8988T (cell line): ENCODE measurements at regions not wholly inside any gene's neighbourhood (a gene's known extent, or its start where the extent isn't known, plus 50 kb on each side); places are given as distances from the start of the nearest gene placed in this dataset.

ENCODE experiments used
- DNase-seq: peaks from one replicate; pipeline ENCODE4 v3.0.0; 2011

DNA sequence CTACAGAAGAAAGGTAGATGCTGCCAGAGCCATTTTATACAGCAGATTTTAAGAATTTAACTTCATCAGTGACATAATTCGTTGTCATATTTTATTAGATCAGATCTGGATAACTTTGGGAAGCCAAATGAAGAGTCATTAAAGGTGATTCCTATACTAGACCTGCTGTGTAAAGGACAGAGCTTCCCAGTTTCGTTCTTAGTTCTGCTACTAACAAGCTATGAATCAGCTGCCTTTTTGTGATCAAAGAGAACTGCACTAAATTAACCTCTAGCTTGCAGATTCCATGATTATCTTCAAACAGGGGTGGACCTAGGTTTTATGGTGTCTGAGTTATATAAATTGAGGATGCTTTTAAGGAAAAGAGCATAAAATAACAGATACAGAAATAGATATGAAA lies 926.5 kb upstream of the ACVR2A start:
- DNase-seq: no peak

DNA sequence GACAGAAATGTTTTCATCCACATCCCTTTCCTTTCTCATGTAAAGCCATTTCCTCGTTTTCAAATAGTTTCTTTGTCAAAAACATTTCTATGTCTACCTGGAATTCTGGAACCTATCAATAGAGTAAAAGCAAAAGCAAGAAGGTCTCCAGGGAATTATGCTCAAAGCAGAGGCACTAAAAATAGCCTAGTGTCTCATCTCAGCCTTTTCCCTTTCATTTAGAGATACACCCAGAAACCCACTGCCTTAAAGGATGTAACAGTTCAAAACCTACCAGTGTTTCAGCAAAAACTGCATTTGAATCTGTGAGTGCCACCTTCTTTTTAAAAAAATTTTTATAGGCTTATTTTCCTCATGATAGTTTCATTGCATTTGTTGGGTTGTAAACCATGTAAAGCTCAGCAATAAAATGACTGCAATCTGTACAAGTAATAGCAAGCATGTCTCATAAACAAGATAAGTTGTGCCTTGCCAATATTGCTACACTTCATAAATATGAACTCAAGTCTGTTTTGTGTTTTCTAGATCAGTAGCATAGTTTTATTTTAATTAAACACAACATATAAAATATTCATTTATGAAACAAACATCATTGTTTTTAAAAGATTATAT lies 927.3 kb upstream of the ACVR2A start:
- DNase-seq: no peak

DNA sequence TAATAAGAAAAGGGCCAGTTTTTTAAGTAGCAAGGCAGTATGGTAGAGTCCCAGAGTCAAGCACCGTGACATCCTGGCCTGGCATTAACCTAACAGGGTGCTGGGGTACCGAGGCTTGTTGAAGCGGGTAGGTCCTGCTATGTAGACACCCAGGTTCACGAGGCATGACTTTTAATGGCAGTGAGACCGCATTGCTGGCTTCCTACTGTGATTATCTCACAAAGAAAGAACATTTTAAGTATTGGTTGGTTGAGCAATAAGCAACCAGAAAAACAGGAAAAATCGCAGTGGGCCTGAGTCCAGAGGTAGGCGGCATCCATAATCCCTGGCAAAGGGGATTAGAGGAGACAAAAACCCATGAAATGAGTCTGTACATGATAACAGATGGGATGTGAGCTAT lies 927.9 kb upstream of the ACVR2A start:
- DNase-seq: no peak

DNA sequence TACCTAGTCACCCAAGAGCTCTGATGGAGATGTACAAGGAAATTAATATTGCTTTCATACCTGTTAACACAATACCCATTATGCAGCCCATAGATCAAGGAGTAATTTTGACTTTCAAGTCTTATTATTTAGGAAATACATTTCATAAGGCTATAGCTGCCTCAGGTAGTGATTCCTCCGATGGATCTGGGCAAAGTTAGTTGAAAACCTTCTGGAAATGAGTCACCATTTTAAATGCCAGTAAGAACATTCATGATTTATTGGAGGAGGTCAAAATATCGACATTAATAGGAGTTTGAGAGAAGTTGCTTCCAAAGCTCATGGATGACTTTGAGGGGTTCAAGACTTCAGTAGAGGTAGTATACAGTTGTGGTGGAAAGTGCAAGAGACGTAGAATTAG lies 931.4 kb upstream of the ACVR2A start:
- DNase-seq: no peak

DNA sequence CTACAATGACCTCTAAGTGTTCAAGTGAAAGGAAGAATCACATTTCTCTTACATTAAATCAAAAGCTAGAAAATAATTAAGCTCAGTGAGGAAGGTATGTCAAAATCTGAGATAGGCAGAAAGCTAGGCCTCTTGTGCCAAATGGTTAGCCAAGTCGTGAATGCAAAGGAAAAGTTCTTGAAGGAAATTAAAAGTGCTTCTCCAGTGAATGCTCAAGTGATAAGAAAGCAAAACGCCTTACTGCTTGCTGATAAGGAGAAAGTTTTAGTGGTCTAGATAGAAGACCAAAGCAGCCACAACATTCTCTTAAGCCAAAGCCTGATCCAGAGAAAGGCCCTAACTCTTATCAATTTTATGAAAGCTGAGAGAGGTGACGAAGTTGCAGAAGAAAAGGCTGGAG lies 932.3 kb upstream of the ACVR2A start:
- DNase-seq: no peak

DNA sequence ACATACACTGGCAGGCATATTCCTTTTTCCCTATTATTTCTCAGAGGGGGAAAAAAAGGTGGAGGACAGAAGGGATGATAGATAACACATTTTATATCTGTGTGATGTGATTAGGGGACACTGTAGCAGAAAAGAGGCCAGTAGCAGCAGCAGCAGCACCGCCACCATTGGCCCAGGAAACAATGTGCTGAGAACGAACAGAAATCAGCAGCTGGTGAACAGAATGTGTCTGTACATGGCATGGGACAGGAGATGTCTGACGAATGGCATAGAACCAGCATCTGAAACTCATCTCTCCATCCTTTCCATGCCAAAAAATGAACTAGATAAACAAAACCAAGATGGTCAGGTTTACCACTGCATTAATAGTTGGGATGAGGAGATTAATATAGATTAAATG lies 936.1 kb upstream of the ACVR2A start:
- DNase-seq: no peak

DNA sequence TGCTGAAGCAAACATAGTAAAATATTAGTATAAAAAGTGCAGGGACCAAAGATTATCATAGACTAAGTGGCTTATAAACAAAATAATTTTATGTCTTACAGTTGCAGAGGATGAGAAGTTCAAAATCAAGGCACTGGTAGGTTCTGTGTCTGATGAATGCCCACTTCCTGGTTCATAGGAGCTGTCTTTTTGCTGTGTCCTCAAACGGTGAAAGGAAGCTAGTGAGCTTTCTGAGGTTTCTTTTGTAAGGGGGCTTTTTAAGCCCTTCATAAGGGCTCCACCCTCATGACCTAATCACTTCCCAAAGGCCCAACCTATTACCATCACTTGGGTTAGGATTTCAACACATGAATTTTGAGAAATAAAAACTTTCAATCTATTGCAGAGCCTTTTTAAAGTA lies 946.7 kb upstream of the ACVR2A start:
- no peak for DNase-seq

DNA sequence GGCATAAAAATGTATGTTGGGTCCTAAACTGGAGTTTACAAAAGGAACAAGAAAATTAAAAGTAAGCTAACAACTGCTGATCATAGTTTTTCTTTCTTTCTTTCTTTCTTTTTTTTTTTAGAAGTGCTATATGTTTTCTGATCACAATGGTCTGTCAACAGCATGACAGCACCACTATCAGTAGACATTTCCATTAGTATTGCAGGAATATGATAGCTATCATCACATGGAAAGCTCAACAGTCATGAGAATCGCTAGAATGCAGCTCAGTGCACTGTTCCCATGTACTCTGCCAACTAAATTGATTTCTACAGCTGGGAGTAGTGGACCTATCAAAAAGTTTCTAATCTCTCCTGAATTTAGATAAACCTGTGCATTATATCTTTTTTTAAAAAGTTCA lies 950.3 kb upstream of the ACVR2A start:
- no peak for DNase-seq

DNA sequence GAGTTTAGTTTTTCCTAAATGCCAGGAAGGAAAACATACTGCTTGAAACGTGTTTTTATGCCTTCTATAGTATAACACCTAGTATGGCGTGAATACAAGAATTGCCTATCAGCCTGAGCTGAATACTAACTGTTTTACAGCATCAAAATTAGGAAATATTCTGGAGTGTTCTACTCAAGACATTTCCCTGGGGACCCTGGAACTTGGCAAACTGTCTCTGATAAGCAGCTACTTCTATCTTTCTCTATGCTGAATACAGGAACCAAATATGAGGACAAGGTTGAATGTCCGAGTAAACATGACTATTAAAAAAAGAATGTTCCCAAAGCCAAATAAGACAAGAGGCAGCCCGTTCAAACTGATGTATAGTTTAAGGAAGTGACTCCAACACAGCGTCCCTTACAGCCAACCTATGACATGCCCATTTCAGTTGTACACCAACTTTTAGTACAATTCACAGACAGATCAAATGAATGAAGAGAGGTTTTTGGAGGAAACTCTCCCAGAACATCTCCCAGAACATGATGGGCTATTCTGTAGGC lies 951.3 kb upstream of the ACVR2A start:
- DNase-seq: no peak

DNA sequence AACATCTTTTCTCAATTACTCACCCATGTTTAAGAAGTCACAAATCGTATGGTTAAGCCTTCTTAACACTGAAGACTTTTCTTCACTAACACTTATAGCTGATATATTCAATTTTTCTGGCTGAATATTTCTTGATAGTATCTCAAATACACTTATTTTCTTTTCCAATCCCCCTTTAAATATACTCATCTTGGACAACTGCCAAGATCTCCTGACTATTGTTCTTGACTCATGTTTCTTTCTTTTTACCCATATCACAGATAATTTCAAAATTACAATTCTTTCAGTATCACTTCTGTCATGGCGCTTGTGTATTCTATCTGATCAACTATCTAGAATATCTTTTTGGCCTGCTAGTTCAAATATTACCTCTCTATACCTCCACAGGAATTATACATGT lies 954.3 kb upstream of the ACVR2A start:
- no peak for DNase-seq

DNA sequence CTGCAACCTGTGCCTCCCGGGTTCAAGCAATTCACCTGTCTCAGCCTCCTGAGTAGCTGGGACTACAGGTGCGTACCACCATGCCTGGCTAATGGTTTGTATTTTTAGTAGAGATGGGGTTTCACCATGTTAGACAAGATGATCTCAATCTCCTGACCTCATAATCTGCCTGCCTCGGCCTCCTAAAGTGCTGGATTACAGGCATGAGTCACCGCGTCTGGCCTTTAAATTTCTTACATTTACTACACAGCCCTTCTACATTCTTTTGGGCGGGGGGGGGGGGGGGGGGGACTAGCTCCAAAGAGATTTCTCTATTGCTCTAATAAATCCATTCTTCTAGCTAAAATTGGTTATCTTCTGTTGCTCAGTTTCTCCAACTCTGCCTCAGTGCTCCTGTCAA lies 964.9 kb upstream of the ACVR2A start:
- DNase-seq: no peak

DNA sequence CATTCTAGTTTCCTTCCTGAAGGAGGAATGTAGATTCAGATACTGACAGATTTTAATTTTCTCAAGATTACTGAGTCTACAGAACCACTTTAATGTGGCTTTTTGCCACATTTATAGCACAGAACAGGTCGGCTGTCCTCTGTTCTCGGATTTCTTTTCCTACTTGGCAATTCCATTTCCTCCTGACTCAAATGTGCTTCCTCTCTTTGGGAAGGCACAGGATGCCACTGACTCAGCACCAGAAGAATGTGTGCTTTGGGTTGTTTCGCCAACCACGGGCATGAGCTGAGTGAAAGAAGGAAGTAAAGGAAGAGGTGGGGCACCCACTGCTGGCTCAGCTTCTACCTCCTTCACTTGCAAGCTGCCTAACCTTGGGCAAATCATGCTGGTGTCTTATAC lies 970.6 kb upstream of the ACVR2A start:
- no peak for DNase-seq

DNA sequence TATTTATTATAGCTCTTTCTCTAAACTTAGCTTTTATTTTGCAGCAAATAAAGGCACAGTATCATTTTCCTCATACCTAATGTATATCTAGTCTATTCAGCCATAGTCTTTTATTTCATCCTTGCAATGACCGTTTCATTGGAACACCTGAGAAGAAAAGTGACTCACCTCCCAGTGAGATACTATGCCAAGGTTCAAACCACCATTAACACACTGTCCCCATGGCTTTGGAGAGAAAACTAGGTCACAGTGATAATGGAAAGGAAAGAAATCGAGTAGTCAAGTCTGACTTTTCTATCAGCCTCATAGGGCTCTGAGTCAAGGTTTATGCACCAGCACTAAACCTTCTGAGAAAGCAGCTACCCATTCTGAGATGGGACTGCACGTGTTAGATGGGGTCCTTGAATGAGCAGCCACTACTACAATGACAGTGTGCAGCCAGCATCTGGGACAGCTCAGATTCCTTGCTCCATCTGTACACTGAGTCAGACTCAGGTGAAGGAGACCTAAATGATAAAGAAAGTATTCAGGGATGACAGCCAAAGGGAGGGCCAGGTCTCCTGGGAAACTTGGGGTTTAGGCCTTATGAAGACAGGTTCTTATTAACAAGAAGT lies 971.1 kb upstream of the ACVR2A start:
- no peak for DNase-seq

DNA sequence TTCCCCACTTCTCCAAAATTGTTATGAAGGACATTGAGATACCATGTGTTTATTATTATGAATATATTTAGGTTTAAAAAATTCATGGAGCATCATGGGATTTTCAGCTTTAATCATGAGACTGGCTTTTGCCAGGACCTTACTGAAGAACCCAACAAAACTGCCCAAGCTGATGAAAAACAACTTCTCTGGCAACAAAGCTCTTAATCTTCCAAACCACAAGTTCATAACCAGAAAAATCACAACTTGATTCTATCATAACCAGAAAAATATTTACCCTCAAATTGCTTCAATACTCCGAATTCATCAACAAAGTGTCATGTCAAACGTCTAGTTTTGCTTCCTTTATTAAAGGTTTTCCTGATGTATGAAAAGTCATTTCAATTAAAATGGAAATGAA lies 971.8 kb upstream of the ACVR2A start:
- no peak for DNase-seq

DNA sequence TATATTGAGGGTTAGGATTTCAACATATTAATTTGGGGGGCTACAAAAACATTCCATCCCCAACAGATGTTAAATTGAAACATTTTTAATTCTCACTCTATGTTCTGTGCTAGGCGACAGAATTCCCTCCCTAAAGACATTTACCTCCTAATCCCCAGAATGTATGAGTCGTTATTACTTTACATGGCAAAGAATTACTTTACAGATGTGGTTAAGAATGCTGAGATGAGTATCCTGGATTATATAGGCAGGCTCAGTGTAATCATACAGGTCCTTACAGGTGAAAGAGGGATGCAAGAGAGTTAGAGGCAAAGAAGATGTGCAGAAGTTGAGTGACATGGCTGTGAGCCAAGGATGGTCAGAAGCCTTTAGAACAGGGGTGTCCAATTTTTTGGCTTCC lies 974.1 kb upstream of the ACVR2A start:
- DNase-seq: no peak

DNA sequence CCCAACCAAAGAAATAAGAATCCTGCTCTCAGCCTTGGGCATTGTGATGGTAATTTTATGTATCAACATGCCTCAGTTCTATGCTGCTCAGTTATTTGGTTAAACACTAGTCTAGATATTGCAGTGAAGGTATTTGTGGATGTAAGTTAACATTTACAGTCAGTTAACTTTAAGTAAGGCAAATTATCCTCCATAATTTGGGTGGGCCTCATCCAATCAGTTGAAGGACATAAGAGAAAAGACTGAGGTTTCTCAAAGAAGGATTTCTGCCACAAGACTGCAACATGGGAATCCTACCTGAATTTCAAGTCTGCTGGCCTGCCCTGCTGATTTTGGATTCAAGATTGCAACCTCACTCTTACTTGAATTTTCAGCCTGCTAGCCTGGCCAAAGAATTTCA lies 975.5 kb upstream of the ACVR2A start:
- no peak for DNase-seq

DNA sequence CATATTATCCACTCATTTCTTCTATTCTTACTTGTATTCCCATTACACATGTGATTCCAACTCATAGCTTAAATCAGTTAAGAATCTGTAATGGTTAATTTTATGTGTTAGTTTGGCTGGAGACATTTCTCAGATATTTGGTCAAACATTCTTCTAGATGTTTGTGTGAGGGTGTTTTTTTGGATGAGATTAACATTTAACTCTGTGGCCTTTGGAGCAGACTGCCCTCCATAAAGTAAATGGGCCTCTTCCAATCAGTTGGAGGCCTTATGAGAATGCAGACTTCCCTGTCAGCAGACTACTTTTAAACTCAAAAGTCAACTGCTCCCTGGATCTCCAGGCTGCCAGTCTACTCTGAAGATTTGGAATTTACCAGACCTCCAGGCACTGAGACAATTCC lies 976.8 kb upstream of the ACVR2A start:
- DNase-seq: no peak

DNA sequence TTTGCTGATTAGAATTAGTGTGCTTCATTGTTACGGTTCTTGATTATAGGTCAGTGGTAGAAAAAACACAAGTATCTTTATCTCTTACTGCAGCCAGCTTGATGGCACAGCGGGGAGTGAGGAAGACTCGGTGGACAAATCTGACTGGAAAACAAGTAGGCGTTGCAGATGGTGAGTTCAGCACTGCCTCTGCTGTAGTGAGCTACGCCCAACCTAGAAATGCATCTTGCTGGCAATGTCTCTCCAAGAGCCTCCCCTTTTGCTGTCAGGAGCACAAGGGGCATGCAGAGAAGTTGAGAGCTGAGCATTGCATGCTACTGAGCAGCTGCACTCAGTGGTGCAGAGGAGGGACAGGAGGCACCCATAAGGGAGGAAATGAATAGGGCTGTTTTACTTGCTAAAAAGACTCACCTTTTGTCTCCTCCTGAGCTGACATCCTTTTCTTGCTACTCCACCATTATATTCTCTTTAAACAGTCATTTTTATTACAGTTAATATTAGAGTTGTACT lies 977.3 kb upstream of the ACVR2A start:
- DNase-seq: no peak

DNA sequence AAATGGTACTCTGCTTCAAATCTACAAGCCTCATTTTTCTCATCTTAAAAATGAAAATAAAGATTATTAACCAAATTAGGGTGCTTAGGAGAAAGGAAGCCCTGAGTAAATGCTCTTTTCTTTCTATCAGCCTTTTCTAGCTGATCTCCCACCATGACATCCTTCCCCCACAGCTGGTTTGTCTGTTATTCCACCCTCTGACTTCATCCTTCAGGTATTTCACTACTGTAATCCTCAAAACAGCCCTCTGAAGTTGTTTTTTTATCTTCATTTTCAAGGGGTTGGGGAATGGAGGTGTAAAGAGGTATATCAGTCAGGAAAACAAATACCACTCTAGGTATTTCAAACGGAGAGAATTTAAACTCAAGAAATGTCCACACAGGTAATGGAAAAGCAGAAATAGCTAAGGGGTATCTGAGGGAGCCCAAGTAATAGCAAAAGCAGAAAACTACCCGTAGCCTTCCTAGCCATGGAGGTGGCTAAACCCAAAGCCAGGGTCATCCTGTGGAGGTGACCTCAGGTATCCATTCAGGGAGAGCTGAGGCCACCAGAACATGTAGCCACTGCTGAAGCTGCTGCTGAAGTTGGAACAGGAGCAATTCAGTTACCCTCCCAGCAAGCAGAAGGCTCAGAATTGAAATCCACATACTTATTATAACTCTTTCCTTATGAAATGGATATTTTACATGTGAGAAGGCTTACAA lies 990.9 kb upstream of the ACVR2A start:
- DNase-seq: no peak

DNA sequence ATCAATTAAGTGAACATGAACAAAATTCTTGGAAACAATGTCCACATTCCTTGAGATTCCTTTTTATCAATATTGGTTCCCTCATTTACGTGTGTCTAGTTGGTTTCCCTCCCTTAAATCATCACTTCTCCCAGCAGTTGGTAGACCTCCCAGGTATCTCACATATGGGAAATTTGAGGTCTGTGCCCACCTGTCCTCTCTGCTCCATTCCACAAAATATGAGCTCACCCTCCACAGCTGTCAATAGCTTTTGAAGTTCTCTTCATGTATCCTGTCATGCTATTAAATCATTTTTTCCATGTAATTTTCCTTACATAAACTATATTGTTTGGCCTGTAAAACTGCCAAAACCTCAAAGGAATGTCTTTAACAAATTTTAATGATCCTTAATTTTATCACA lies 992.2 kb upstream of the ACVR2A start:
- no peak for DNase-seq

DNA sequence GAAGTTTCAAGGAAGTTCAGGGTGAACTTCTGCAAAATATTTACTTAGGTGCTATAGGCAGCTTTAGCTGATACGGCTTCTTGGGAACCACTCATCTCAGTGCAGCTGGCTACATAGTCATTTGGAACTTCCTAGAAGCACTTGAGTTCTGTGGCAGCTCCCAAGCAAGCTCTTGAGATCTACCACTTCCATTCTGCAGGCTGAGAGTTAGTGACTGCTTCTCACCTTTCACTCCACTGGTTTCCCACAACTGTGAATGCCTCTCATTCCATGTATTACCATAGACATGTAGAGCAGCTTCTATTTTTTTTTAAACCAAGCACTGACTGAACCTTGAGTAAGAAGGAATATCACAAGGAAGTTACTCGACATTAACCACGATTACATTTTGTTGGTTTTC lies 994.1 kb upstream of the ACVR2A start:
- no peak for DNase-seq

DNA sequence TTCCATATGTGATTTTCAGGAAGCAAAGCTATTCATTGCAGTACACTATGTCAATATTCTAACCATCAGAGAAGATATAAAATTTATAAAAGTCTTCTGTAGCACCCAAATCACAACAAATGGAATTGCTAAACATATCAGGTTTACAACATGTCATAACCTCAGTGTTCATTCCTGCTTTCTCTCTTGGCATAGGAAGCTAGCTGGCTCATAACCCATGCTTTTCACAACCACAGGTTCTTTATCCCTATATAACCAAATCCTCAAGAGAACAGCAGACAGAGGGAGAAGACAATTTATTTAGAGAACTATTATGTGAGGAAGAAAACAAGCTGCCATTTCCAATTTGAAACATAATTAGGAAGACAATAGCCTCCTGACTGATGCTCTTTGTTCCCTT lies 997.0 kb upstream of the ACVR2A start:
- DNase-seq: no peak

DNA sequence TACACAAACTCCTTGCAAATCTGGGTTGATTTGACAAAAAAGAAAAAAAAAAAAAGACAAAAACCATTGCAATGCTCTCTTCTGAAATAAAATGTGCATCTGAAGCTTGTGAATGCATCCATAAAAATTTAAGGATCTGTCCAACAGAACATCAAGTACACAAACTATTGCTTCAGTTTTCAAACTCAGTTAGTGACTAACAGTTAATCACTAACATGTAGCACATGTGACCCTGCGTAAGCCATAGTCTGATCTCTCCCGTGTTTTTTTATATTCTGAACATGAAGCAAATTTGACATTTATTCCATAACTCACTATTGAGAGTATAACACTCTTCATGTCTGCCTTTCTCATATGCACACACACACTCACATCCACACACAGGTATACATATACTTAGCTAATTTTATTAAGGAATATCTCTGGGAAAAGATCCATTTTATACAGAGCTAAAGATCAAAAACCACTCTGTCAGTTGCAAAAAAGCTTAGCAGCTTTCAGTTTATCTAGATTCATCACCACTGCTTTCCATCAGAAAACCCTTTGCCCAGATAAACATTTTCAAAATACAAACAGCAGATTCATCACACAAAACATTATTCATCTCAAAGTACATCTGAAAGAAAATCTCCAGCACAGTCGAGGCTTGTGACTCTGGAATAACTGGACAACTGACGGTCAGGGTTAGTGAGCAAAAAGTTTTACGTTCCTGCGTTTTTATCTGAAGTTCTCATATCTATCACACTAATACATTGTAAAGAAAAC lies 1000.4 kb upstream of the ACVR2A start:
- DNase-seq: no peak

DNA sequence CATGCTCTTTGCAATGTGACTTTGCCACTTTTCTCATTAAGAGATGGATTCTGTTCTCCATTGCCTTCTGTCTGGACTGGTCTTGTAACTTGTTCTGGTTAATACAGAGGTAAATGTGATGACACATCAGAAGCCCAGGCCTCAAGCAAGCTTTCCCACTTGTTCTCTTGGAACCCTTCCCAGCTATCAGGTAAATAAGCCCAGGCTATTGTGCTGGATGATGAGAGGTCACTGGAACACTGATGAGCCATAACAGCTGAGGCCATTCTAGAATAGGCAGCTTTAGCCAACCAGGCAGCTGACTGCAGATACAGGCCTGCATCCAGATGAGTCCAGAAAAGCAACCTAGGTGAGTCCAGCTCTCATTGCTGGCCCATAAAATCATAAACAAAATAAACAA lies 1007.0 kb upstream of the ACVR2A start:
- no peak for DNase-seq
